Fibroblast of peridontal ligament (primary cell): ENCODE measurements at regions not wholly inside any gene's neighbourhood (a gene's known extent, or its start where the extent isn't known, plus 50 kb on each side); places are given as distances from the start of the nearest gene placed in this dataset.
"Not testable (repeated sequence)": the region's sequence is repeated elsewhere in the genome, so short reads cannot be mapped to it uniquely, and the experiment has no call there.

Source experiments
- DNase-seq: peaks from one replicate; pipeline ENCODE4 v3.0.0-alpha.2; 2010; ENCODE audit errors: extremely low read depth

DNA sequence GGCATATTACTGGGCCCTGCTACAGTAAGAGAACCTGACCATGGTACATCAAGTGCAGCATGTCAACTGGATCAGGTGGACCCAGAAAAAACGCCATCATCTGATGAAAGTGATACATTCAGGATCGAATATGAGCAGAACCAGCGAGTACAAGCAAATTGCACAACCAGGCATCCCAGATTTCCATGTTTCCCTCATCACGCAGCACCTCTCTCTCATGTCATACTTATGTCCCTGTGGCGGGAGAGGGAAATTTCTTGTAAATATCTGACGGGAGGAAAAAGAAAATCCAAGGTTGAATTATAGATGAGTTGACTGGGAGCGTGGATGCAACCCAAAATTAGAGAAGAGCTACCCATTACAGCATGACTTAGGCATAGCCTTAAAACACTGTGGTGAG lies 608.5 kb upstream of the FAT1 start:
- no peak for DNase-seq

DNA sequence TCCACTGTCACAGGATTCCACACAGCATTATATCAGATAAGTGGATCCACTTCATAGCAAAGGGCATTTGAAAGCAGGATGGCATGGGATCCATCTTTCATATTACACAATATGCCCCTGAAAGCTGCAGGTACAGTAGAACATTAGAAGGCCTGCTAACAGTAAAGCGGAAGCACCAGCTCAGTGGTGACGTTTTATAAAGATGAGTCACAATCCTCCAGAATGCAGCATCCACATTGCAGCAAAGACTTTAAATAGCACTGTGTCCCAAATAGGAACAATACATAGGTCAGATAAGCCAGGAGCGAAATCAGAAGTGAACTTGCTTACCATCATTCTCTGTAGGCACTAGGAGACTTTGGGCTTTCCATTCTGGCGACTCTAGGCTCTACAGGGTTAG lies 609.5 kb upstream of the FAT1 start:
- no peak for DNase-seq

DNA sequence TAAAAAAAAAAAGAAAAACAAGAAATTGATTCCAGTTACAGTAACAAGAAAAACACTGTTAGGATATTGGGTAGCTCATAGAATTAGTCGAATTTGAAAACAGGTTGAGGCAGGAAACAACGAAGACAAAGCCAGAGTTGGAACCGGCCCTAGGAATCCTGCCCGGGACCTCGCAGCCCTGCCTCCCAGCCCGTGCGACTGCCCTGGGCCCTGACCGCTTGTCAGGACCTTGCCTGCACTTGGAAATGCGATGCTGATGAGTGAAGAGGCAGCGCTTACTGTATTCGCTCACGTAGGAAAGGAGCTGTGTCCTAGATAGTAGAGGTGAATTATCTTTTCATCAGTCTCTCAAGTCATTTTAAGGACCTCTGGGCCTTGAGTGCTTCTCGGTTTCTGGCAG lies 611.7 kb upstream of the FAT1 start:
- DNase-seq, result no peak

DNA sequence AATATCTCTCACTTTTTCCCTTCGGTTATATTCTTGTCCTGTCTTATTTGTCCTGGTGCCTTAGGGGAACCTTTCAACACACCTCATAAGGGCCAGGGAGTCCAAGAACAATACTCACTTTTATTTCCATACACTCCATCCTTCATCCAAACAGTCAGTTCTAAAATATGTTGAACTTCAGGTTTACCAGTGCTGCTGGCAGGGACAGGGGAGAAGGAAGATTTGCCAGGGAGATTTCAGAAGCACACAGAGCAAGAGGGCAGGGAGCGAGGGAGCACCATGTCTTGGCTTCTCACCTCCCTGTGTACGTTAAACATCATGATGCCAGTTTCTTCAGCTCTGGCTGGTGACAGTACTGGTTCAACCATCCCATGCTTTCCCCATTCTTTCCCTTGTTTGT lies 631.1 kb upstream of the FAT1 start:
- no peak for DNase-seq

DNA sequence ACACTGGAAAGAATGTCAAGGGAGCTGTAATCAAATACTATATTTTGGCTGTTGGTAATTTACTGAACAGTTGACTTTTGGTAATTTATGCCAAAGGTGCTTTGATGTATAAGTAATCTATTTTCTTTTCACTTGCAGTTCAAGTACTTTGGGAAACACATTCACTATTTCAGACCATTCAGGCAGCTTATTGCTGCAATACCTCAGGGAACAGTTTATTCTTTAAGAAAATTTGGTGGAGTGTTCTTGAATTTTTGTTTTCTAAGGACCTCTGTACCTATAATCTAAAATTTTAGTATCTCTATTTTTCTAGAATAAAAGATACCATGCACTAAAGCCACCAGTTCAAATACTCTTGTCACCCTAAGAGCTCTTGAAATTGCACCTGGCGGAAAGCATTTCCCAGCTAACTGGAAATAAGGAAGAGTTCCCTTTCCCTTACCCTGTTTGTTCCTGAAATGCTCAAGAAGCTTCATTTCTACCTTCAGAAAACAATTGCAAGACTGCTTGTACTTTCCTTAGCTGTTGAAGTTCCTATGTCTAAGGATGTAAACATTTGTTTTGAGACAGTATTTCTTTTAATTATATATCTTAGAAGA lies 633.5 kb upstream of the FAT1 start:
- DNase-seq, result no peak

DNA sequence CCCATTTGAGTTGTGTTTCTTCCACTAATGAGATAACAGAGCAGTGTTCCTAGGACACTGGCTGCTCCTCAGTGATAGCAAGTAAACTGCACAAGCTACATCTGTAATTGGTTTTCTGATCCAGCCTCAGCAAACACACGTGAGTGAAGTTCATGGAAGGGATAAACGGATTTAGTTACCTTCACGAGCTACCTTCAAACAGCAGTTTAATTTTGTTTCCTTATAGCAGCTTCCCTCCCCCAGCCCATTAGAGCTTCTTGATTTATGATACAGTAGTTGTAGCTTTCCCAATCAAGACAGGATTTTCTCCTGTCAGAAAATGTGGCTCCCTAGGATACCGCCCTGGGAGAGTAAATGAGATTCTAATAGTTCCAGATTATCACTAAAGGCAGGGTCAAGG lies 634.2 kb upstream of the FAT1 start:
- no peak for DNase-seq

DNA sequence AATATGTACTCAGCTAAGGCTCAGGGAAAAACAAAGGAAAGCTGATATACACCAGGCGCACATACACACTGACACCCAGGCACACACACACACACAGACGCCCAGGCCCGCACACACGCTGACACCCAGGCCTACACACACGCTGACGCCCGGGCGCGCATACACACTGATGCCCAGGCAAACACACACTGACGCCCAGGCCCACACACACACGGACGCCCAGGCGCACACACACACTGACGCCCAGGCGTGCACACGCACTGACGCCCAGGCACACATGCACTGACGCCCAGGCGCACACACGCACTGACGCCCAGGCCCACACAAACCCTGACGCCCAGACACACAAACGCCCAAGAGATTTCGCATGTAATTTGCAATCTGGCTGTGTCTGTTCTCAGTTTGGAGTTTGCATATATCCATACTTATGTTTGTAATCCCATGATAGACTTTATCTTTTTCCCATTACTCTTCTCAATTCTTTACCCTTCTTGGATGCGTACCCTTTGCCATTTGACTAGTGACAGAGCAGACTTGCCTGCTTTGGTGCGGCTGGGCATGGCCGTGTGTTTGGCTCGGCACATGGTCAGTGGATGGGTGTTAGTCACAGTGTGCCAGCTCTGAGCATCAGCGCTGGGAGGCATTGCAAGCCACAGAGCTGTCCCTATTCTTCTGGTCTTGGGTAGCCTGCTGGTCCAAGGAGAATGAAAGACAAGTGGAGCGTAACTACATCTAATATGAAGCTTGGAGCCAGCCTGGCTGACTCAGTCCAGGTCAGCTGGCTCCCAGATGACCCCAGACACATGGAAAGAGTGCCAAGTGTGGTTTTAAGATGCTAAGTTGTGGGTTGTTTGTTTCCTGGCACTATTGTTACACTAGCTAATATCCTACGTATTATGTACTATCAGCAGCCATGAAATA lies 632.4 kb upstream of the ZFP42 start:
- DNase-seq, result no peak

DNA sequence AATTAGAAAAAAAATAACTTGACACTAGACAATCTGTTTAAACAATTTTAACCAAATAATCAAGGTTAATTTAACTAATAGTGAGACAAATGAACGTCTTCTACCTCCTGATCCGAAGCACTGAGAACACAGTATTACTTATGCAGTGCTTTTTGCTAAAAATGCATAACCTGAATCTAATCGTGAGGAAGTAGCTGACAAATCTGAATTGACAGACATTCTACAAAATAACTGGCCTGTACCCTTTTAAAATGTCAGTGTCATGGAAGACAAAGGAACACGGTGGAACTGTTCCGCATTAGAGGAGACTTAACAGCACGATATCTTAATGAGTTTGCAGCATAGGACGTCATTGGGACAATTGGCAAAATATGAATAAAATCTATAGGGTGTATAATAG lies 631.2 kb upstream of the ZFP42 start:
- DNase-seq, result no peak

DNA sequence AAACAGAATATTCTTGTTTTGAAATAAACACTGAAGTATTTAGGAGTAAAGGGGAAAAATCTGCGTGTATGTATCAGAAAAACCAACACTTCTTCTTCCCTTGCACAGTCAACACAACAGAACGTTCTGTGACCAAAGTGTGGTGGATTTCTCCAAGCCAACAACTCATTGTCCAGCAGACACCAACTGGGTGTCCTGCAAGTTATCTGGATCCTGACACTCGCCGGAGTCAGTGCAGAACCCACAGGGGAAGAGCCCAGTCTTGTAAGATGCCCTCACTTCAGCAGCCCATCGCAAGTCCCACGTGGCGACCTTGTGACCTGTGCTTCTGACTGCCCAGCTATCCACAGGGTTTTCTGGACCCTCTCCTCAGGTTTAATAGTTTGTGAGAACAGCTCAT lies 630.7 kb upstream of the ZFP42 start:
- DNase-seq, result no peak

DNA sequence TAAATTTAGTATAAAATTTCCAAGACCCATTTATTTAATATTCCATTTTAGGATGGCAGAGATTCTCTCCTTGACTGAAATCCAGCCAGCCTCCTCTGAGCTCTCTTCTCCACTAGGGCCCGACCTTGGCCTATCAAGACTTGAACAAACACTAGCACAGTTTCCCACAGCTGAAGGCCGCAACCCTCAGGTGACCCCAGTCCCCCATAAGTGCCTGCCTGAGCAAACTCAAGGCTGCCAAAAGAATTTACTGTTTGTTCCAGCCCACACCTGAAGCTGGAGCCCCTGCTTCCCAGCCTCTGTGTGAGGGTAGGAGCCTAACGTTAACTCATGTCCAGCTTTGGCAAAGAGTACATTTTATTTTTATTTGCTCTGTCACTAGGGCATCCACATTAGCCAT lies 629.0 kb upstream of the ZFP42 start:
- no peak for DNase-seq

DNA sequence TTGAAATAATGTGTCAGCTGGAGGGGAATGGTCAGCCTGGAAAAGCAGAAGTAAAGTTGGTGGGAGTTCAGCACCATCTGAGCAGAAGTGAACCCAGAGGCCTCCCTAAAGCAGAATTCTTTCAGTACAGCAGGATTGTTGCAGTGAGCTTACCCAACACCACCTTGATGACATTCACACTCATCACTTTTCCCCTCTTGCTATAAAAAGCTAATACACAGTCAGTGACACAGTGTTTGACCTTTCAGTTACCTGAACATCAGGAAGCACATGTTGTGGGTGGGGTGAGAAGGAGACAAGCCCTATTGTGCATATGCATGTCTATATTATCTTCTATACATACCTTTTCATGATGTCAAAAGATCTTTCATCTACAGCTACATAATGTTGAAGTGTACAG lies 624.7 kb upstream of the ZFP42 start:
- DNase-seq, result no peak

DNA sequence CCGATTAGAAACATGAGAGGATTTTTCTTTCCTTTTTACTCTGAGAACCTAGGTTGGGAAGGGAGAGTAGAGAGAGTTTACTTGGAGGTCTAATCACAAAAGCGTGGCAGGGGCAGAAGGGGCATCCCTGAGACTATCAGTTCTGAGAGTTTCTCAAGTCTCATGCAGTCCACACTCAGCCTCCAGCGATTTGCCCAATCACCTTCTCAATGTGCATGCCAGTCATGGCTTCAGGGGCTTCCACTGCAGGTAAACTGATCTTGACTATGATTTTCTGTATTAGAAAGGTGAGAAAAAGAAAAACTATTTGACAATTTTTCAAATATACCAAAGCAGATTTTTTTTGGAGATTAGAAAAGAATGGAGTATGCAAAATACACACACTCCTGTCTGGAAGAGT lies 617.1 kb upstream of the ZFP42 start:
- no peak for DNase-seq

DNA sequence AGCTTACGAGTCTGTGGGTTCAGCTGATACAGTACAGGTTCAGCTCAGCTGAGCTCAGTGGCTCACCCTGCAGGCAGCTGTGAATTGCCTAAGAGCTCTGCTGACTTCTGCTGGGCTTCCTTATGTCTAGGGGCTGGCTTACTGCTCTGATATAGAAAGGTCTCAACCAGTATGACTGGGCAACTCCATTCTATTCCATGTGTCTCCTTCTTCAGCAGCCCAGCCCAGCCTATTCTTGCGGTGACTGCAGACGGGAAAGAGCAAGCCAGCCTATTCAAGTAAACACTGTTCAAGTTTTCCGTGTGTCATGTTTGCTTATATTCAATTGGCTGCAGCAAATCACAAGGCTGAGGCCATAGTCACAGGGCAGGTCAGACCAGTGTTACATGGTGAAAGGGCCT lies 615.4 kb upstream of the ZFP42 start:
- DNase-seq, result no peak

DNA sequence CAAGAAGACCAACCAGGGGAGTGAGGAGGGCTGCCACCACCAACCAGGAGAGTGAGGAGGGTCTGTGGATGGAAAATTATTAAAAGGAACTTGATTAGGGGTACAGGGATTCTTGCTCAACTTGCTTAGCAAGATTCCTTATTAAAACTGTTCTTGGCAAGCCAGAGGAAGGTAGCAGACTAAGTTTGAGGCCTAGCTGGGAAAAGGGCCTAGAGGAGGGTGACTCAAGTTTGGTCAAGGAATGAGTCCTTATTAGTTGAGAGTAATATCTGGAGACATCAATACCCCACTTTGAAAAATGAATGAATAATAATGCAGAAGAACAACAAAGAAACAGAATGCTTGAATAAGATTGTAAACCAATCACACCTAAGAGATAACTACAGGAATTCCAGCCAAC lies 612.4 kb upstream of the ZFP42 start:
- DNase-seq, result no peak

DNA sequence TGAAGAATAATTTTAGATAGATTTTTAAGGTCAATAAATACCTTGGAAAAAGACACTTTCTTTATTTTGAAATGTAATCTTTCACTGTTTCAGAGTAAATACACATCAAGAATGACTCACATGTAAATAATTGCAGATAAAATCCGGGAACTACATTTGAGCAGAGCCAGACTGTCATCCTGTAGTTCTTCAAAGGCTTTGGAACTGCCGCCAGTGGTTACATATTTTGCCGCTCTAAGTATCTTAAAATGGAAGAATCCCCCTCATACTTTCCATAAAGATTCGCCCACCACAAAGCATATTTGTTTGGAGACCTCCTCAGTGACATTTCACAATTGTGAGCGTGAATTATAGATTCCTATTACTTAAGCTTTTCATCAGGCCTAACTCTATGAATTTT lies 607.8 kb upstream of the ZFP42 start:
- no peak for DNase-seq

DNA sequence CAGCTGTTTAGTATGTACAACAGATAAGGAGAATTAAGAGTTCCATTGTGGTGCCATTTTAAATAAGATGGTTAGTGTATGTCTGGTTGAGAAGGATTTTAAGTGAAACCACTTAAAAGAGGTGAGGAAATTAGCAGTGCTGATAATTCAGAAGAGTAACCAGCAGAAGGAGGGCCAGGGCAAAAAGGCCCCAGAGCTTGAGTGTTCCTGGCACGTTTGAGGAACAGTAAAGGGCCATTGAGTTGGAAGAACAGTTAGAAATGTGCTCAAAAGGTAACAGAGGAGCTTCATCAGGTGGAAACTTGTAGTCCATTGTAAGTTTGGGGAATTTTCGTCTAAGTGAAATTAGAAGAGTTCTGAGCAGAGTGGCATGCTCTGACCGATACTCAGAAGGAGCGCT lies 606.2 kb upstream of the ZFP42 start:
- DNase-seq, result no peak

DNA sequence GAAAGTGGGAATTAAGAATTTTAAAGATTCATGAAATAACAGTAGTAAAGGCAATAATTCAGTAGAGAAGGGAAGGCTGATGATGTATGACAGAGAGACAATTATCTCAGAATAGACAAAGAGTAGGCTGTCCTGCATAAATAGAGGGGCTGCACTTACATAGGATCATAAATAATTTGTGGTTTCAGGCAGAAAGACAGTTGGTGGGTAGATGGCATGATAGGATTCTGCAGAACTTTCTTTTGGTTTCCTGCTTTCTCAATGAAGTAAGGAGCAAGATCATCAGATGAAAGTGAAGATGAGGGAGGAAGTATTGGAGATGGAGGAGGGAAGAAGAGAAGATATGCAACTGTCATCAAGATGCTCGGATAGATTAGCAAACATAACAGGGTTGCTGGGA lies 604.9 kb upstream of the ZFP42 start:
- DNase-seq, result no peak

DNA sequence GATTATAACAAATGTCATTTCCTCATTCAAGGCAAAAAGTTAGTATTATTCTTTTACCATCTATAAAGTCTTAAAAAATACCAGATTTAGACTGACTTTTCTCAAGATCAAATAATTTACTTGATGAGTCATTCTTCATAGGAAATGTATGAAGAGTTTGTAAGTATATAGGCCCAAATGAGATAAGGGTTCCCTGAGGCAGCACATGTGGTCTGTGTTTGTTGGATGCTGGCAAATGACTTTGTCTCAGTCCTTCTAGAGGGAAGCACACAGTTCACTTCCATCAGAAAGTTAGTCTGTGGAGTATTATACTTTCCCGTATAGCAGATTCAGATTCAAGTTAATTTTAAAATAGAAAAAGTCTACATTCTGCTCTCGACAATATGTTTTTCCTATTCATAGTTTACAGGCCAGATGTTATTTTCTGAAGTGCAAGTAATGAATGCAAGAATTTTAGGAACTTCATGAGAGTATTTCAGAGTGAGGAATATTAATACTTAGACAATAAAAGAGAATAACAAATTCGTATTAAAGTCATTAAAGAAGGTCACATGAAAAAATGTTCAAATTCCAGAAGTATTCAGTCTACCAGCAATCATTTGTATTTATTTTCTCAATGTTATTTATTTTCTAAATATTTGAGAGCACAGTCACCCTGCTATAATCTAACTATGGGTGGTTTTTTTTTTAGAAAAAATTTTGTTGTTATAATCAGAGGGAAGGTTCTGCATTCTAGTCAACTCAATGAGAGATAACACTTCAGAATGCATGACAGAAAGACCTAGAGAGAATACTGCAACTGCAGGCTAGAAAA lies 601.8 kb upstream of the ZFP42 start:
- no peak for DNase-seq

DNA sequence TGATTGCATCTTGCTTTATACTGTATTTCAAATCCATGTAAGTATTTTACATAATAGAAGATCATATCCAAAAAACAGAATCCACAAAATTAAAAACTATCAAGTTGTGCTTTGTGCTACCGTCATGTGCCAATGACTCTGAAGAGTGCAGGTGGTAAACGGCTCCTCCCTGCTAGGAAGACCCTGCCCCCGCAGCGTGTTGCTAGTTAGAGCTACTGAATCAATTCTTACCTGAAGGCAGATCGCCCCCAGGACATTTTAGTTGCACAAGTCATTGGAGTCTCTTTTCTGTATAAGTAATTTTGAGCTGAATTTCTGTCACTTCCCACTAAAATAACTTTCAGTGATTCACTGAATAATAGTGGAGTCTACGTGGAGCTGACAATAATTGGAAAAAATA lies 599.5 kb upstream of the ZFP42 start:
- no peak for DNase-seq

DNA sequence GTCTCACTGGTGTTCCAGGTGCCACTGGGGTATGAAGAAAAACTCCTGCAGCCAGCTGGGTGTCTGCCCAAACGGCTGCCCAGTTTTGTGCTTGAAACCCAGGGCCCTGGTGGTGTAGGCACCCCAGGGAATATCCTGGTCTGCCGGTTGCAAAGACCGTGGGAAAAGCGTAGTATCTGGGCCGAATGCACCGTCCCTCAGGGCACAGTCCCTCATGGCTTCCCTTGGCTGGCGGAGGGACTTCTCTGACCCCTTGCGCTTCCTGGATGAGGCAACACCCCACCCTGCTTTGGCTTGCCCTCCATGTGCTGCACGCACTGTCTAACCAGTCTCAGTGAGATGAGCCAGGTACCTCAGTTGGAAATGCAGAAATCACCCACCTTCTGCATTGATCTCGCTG lies 587.1 kb upstream of the ZFP42 start:
- DNase-seq, result not testable (repeated sequence)

DNA sequence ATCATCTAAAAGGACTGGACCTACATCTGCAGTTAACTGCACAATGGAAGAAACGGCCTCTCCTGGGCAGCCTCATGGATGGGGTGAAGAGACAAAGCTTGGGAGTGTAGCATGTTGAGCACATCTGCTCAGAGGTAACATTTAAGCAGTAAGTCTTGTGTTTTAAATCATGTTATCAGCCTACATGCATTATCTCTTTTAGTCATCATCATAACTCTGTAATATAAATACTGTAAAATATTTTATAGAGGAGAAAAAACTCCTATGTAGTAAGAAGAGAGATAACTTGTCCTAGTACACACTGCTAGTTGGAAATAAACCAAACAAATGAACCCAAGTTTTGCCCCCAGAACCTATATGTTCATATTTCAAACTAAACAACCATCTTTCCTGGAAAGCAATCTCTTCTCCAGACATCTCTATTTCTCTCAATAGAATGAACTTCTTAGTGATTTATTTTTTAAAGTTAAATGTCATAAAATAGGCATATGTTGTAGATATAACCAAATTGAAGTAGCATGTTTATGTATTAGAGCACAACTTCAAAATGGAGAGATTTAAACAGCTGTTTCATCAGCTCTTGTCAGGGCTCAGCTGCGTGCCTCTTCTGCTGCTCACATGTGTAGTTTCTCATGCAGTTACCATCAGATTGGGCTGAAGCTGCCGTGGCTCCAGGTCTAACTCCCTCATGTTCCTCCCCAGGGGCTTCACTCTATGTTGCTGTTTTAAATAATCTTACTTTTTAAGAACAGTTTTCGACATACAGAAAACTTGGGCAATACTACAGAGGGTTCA lies 581.8 kb upstream of the ZFP42 start:
- DNase-seq, result no peak

DNA sequence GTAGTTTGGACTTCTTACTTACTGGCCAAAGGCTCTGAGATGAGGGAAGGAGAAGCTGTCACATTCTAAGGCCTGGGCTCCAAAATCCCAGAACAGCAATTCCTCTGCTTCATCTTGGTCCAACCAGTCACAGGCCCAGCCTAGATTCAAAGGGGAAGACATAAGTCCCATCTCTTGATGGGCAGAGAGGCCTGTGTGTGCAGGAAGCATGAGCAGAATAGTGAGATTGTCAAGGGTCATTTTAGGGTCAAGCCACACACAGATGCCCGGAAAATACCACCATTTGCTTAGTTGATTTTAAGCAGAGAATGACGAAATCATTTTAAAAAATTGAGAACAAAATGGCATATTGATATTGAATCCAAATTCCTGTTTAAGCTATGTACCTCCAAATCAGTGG lies 580.9 kb upstream of the ZFP42 start:
- DNase-seq, result no peak
